GM23338 (cell line): ENCODE measurements at regions not wholly inside any gene's neighbourhood (a gene's known extent, or its start where the extent isn't known, plus 50 kb on each side); places are given as distances from the start of the nearest gene placed in this dataset.

Source experiments
- ATAC-seq: fragments of 200-7000 bp; cut with Tn5 transposase; 3 replicates; pipeline ENCODE4 v1.9.1; 2020
- DNase-seq: peaks from one replicate; pipeline ENCODE4 v3.0.0-alpha.2; 2015; ENCODE audit warnings: low spot score
- H2AFZ ChIP-seq: fragments of 200-600 bp; sonication (generic); 2 replicates; pipeline ENCODE4 v1.8.0; 2016; ENCODE audit warnings: antibody characterized with exemption, mild to moderate bottlenecking, moderate library complexity
- H3F3A ChIP-seq: fragments of 200-600 bp; sonication (generic); replicated peaks from 2 replicates; pipeline ENCODE4 v1.8.0; 2017; ENCODE audit warnings: antibody characterized with exemption, mixed run types, low read depth
- H3K27ac ChIP-seq: fragments of 200-600 bp; sonication (generic); 2 replicates; pipeline ENCODE4 v1.6.1; 2016; ENCODE audit warnings: low read depth
- H3K27me3 ChIP-seq: fragments of 200-600 bp; sonication (generic); 2 replicates; pipeline ENCODE4 v1.8.0; 2016; ENCODE audit warnings: mild to moderate bottlenecking, mixed run types, moderate library complexity; ENCODE audit not compliant: insufficient read depth
- H3K36me3 ChIP-seq: fragments of 200-600 bp; sonication (generic); 2 replicates; pipeline ENCODE4 v1.8.0; 2016; ENCODE audit warnings: mild to moderate bottlenecking; ENCODE audit not compliant: insufficient read depth
- H3K4me1 ChIP-seq: fragments of 200-600 bp; sonication (generic); 2 replicates; pipeline ENCODE4 v1.8.0; 2016; ENCODE audit warnings: mild to moderate bottlenecking, moderate library complexity; ENCODE audit not compliant: insufficient read depth
- H3K4me2 ChIP-seq: fragments of 200-600 bp; sonication (generic); 2 replicates; pipeline ENCODE4 v1.7.1; 2017; ENCODE audit warnings: mixed run types
- H3K4me3 ChIP-seq: fragments of 200-600 bp; sonication (generic); 2 replicates; pipeline ENCODE4 v1.6.1; 2016; ENCODE audit warnings: mixed run types
- H3K79me2 ChIP-seq: fragments of 200-600 bp; sonication (generic); replicated peaks from 2 replicates; pipeline ENCODE4 v1.8.0; 2017; ENCODE audit warnings: mild to moderate bottlenecking; ENCODE audit not compliant: insufficient read depth
- H3K9me2 ChIP-seq: fragments of 200-600 bp; sonication (generic); 2 replicates; pipeline ENCODE4 v1.8.0; 2017; ENCODE audit not compliant: insufficient read depth
- H4K20me1 ChIP-seq: fragments of 200-600 bp; sonication (generic); replicated peaks from 2 replicates; pipeline ENCODE4 v1.8.0; 2017; ENCODE audit warnings: mild to moderate bottlenecking; ENCODE audit not compliant: insufficient read depth
- H3K27ac Mint-ChIP-seq: 2 replicates; pipeline ENCODE4 v1.8.0; 2020; ENCODE audit warnings: inconsistent platforms, mild to moderate bottlenecking, moderate library complexity, mixed read lengths
- H3K27me3 Mint-ChIP-seq: 3 replicates; pipeline ENCODE4 v1.8.0; 2022; ENCODE audit warnings: low read depth, mild to moderate bottlenecking, moderate library complexity, mixed read lengths, inconsistent platforms; ENCODE audit not compliant: insufficient read depth, poor library complexity
- H3K36me3 Mint-ChIP-seq: 3 replicates; pipeline ENCODE4 v1.8.0; 2021; ENCODE audit warnings: low read depth, mild to moderate bottlenecking, inconsistent platforms, moderate library complexity, mixed read lengths
- H3K4me1 Mint-ChIP-seq: 3 replicates; pipeline ENCODE4 v1.8.0; 2020; ENCODE audit warnings: mild to moderate bottlenecking, inconsistent platforms, mixed read lengths
- H3K4me3 Mint-ChIP-seq: 3 replicates; pipeline ENCODE4 v1.8.0; 2021; ENCODE audit warnings: moderate library complexity, mild to moderate bottlenecking, inconsistent platforms, mixed read lengths
- H3K9me3 Mint-ChIP-seq: 3 replicates; pipeline ENCODE4 v1.8.0; 2020; ENCODE audit warnings: moderate library complexity, mild to moderate bottlenecking, inconsistent platforms, mixed read lengths
- CREB1 ChIP-seq: fragments of 250-450 bp; sonication (Bioruptor Pico); IDR thresholded peaks from 2 replicates; pipeline ENCODE4 v1.5.0; 2020; ENCODE audit warnings: low read depth, mild to moderate bottlenecking, moderate library complexity
- EZH2 ChIP-seq: fragments of 200-600 bp; sonication (generic); IDR thresholded peaks from one replicate; pipeline ENCODE4 v1.8.0; 2017; ENCODE audit warnings: antibody characterized with exemption, mild to moderate bottlenecking, low read depth; ENCODE audit not compliant: unreplicated experiment
- EZH2phosphoT487 ChIP-seq: fragments of 200-600 bp; sonication (generic); IDR thresholded peaks from one replicate; pipeline ENCODE4 v1.8.1; 2018; ENCODE audit warnings: antibody characterized with exemption; ENCODE audit not compliant: unreplicated experiment
- JUNB ChIP-seq: IDR thresholded peaks from one replicate; pipeline ENCODE4 v1.6.1; 2016; ENCODE audit warnings: antibody characterized with exemption; ENCODE audit not compliant: unreplicated experiment
- NANOG ChIP-seq: IDR thresholded peaks from 2 replicates; pipeline ENCODE4 v1.6.1; 2016; ENCODE audit warnings: antibody characterized with exemption, borderline replicate concordance
- POLR2AphosphoS5 ChIP-seq: IDR thresholded peaks from 2 replicates; pipeline ENCODE4 v1.6.1; 2016; ENCODE audit warnings: antibody characterized with exemption, low read depth
- STAT1 ChIP-seq: IDR thresholded peaks from one replicate; pipeline ENCODE4 v1.6.1; 2016; ENCODE audit warnings: antibody characterized with exemption; ENCODE audit not compliant: unreplicated experiment
- ZNF114 ChIP-seq: fragments of 250-450 bp; sonication (Bioruptor Pico); IDR thresholded peaks from 2 replicates; pipeline ENCODE4 v1.5.0; 2020; ENCODE audit warnings: mild to moderate bottlenecking, moderate library complexity
- ZNF331 ChIP-seq: fragments of 250-450 bp; sonication (Bioruptor Pico); IDR thresholded peaks from 2 replicates; pipeline ENCODE4 v1.5.0; 2020; ENCODE audit warnings: low read depth, mild to moderate bottlenecking, moderate library complexity
- ZNF462 ChIP-seq: fragments of 250-450 bp; sonication (Bioruptor Pico); IDR thresholded peaks from 2 replicates; pipeline ENCODE4 v1.5.0; 2020; ENCODE audit warnings: mild to moderate bottlenecking, moderate library complexity
- TF ChIP-seq, protein P1 (sequence below), 2 experiments: fragments of 200-600 bp in 1 of 2; sonication (generic) in 1 of 2; conservative IDR thresholded peaks; 2 replicates each; pipeline versions ENCODE4 v1.5.1 to v1.6.1; 2016 to 2017; ENCODE audit warnings: antibody characterized with exemption in 2 of 2, low read depth in 2 of 2, mild to moderate bottlenecking in 2 of 2, moderate library complexity in 1 of 2
- TF ChIP-seq, protein P2 (sequence below): IDR thresholded peaks from 2 replicates; pipeline ENCODE4 v1.6.1; 2016; ENCODE audit warnings: antibody characterized with exemption
- TF ChIP-seq, protein P3 (sequence below): IDR thresholded peaks from one replicate; pipeline ENCODE4 v1.6.1; 2018; ENCODE audit warnings: antibody characterized with exemption; ENCODE audit not compliant: unreplicated experiment

GRCh38 chr5:6281818-6282217 is 96.5 kb downstream of the MED10 start:
- no peaks in the 10 kb centered on the region for H3K9me2 ChIP-seq
- no peak overlapping the region for H3K4me3 Mint-ChIP-seq
- no peaks in the 10 kb centered on the region for H3K4me1 ChIP-seq
- H3K4me1 Mint-ChIP-seq: no peaks in the 10 kb centered on the region
- H3K4me2 ChIP-seq: no peak overlapping the region
- H4K20me1 ChIP-seq: no peaks in the 10 kb centered on the region
- TF ChIP-seq CREB1 (CRISPR knock-in tag): no peak
- no peak for TF ChIP-seq ZNF331
- TF ChIP-seq NANOG: no peak
- TF ChIP-seq, protein P1, sequence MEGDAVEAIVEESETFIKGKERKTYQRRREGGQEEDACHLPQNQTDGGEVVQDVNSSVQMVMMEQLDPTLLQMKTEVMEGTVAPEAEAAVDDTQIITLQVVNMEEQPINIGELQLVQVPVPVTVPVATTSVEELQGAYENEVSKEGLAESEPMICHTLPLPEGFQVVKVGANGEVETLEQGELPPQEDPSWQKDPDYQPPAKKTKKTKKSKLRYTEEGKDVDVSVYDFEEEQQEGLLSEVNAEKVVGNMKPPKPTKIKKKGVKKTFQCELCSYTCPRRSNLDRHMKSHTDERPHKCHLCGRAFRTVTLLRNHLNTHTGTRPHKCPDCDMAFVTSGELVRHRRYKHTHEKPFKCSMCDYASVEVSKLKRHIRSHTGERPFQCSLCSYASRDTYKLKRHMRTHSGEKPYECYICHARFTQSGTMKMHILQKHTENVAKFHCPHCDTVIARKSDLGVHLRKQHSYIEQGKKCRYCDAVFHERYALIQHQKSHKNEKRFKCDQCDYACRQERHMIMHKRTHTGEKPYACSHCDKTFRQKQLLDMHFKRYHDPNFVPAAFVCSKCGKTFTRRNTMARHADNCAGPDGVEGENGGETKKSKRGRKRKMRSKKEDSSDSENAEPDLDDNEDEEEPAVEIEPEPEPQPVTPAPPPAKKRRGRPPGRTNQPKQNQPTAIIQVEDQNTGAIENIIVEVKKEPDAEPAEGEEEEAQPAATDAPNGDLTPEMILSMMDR (conservative IDR thresholded peaks at IDR 0.05; ENCODE audit: low read depth in 2 of 2): no peak
- TF ChIP-seq JUNB: no peak
- TF ChIP-seq STAT1: no peak
- no peak for TF ChIP-seq POLR2AphosphoS5
- no peak for TF ChIP-seq ZNF114
- TF ChIP-seq EZH2: no peak
- TF ChIP-seq, protein P2, sequence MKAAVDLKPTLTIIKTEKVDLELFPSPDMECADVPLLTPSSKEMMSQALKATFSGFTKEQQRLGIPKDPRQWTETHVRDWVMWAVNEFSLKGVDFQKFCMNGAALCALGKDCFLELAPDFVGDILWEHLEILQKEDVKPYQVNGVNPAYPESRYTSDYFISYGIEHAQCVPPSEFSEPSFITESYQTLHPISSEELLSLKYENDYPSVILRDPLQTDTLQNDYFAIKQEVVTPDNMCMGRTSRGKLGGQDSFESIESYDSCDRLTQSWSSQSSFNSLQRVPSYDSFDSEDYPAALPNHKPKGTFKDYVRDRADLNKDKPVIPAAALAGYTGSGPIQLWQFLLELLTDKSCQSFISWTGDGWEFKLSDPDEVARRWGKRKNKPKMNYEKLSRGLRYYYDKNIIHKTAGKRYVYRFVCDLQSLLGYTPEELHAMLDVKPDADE: no peak
- no peak for TF ChIP-seq EZH2phosphoT487
- TF ChIP-seq ZNF462: no peak
- TF ChIP-seq, protein P3, sequence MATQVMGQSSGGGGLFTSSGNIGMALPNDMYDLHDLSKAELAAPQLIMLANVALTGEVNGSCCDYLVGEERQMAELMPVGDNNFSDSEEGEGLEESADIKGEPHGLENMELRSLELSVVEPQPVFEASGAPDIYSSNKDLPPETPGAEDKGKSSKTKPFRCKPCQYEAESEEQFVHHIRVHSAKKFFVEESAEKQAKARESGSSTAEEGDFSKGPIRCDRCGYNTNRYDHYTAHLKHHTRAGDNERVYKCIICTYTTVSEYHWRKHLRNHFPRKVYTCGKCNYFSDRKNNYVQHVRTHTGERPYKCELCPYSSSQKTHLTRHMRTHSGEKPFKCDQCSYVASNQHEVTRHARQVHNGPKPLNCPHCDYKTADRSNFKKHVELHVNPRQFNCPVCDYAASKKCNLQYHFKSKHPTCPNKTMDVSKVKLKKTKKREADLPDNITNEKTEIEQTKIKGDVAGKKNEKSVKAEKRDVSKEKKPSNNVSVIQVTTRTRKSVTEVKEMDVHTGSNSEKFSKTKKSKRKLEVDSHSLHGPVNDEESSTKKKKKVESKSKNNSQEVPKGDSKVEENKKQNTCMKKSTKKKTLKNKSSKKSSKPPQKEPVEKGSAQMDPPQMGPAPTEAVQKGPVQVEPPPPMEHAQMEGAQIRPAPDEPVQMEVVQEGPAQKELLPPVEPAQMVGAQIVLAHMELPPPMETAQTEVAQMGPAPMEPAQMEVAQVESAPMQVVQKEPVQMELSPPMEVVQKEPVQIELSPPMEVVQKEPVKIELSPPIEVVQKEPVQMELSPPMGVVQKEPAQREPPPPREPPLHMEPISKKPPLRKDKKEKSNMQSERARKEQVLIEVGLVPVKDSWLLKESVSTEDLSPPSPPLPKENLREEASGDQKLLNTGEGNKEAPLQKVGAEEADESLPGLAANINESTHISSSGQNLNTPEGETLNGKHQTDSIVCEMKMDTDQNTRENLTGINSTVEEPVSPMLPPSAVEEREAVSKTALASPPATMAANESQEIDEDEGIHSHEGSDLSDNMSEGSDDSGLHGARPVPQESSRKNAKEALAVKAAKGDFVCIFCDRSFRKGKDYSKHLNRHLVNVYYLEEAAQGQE: no peak
- no peaks in the 10 kb centered on the region for H3K36me3 Mint-ChIP-seq
- no peaks in the 10 kb centered on the region for H3K27me3 ChIP-seq
- no peak overlapping the region for H3K27ac ChIP-seq
- peaks cover 3% of the 10 kb centered on the region for H3K27me3 Mint-ChIP-seq
- no peaks in the 10 kb centered on the region for H3K36me3 ChIP-seq
- no peaks in the 10 kb centered on the region for H3F3A ChIP-seq
- H3K9me3 Mint-ChIP-seq: no peaks in the 10 kb centered on the region
- DNase-seq: no peak
- no peak overlapping the region for H3K27ac Mint-ChIP-seq
- H3K79me2 ChIP-seq: no peaks in the 10 kb centered on the region
- H3K4me3 ChIP-seq: no peak overlapping the region
- H2AFZ ChIP-seq: peak overlapping the region; percentile 32; the same call in 1 of the 2 replicates
- ATAC-seq: no peak
